Bronchial epithelial cell (primary cell): ENCODE measurements at regions not wholly inside any gene's neighbourhood (a gene's known extent, or its start where the extent isn't known, plus 50 kb on each side); places are given as distances from the start of the nearest gene placed in this dataset.

ENCODE experiments used
- DNase-seq: peaks from one replicate; pipeline ENCODE4 v3.0.0-alpha.2; 2010; ENCODE audit warnings: low read depth
- FAIRE-seq: peaks from 2 replicates; lab custom pipeline; 2011; peaks lifted over from hg19 to GRCh38; lab: Jason Lieb, UNC
- H3K27me3 ChIP-seq: 2 replicates; pipeline ENCODE4 v1.5.1; 2011; ENCODE audit warnings: low read length; ENCODE audit not compliant: control insufficient read depth, insufficient read depth
- H3K36me3 ChIP-seq: 2 replicates; pipeline ENCODE4 v1.5.1; 2011; ENCODE audit warnings: low read length; ENCODE audit not compliant: control insufficient read depth, insufficient read depth
- H3K4me3 ChIP-seq: 2 replicates; pipeline ENCODE4 v1.5.1; 2011; ENCODE audit warnings: mild to moderate bottlenecking, low read depth, low read length, control low read depth
- CTCF ChIP-seq: IDR thresholded peaks from 2 replicates; pipeline ENCODE4 v1.5.1; 2011; ENCODE audit warnings: mild to moderate bottlenecking, moderate library complexity, low read length, control low read depth, inconsistent platforms; ENCODE audit not compliant: insufficient read depth, severe bottlenecking

- DNase-seq (no peak), FAIRE-seq (no peak)
- H3K36me3 ChIP-seq = no peaks in the 10 kb centered on the region
Observed at GRCh38 chr6:134605034-134605433, 287.1 kb upstream of the SGK1 start.

GRCh38 chr6:134604014-134604676 is 286.2 kb upstream of the SGK1 start:
- DNase-seq (no peak), FAIRE-seq (no peak)
- no peaks in the 10 kb centered on the region for H3K27me3 ChIP-seq
- H3K4me3 ChIP-seq = no peak overlapping the region
- no peak for TF ChIP-seq CTCF
- H3K36me3 ChIP-seq = no peaks in the 10 kb centered on the region

More at GRCh38 chr6:134605034-134605433, 287.1 kb upstream of the SGK1 start:
- Histone ChIP-seq H3K4me3 (no peak overlapping the region), H3K27me3 (no peaks in the 10 kb centered on the region)
- no peak for TF ChIP-seq CTCF

GRCh38 chr6:134603561-134603960 is 285.6 kb upstream of the SGK1 start:
- FAIRE-seq (no peak), DNase-seq (no peak)
- Histone ChIP-seq H3K4me3 (no peak overlapping the region), H3K36me3 (no peaks in the 10 kb centered on the region), H3K27me3 (no peaks in the 10 kb centered on the region)
- TF ChIP-seq CTCF = no peak

- DNase-seq (peak; percentile 23), FAIRE-seq (no peak)
- H3K27me3 ChIP-seq = no peaks in the 10 kb centered on the region
- H3K36me3 ChIP-seq = no peaks in the 10 kb centered on the region
- no peak overlapping the region for H3K4me3 ChIP-seq
- no peak for TF ChIP-seq CTCF
Observed at GRCh38 chr6:134602123-134602522, 284.2 kb upstream of the SGK1 start.

GRCh38 chr6:134600671-134601070 is 282.8 kb upstream of the SGK1 start:
- TF ChIP-seq CTCF = no peak
- Histone ChIP-seq H3K36me3 (no peaks in the 10 kb centered on the region), H3K27me3 (no peaks in the 10 kb centered on the region), H3K4me3 (no peak overlapping the region)
- DNase-seq = no peak
- FAIRE-seq = no peak

- DNase-seq (no peak), FAIRE-seq (no peak)
- TF ChIP-seq CTCF = no peak
- Histone ChIP-seq H3K36me3 (no peaks in the 10 kb centered on the region), H3K27me3 (no peaks in the 10 kb centered on the region), H3K4me3 (no peak overlapping the region)
Observed at GRCh38 chr6:134599079-134599478, 281.2 kb upstream of the SGK1 start.
